Fibroblast of peridontal ligament (primary cell): ENCODE measurements at regions not wholly inside any gene's neighbourhood (a gene's known extent, or its start where the extent isn't known, plus 50 kb on each side); places are given as distances from the start of the nearest gene placed in this dataset.
A peak's percentile ranks its signal among the peaks of the same experiment; 100 is the strongest.

ENCODE experiments used
- DNase-seq: peaks from one replicate; pipeline ENCODE4 v3.0.0-alpha.2; 2010; ENCODE audit errors: extremely low read depth

DNA sequence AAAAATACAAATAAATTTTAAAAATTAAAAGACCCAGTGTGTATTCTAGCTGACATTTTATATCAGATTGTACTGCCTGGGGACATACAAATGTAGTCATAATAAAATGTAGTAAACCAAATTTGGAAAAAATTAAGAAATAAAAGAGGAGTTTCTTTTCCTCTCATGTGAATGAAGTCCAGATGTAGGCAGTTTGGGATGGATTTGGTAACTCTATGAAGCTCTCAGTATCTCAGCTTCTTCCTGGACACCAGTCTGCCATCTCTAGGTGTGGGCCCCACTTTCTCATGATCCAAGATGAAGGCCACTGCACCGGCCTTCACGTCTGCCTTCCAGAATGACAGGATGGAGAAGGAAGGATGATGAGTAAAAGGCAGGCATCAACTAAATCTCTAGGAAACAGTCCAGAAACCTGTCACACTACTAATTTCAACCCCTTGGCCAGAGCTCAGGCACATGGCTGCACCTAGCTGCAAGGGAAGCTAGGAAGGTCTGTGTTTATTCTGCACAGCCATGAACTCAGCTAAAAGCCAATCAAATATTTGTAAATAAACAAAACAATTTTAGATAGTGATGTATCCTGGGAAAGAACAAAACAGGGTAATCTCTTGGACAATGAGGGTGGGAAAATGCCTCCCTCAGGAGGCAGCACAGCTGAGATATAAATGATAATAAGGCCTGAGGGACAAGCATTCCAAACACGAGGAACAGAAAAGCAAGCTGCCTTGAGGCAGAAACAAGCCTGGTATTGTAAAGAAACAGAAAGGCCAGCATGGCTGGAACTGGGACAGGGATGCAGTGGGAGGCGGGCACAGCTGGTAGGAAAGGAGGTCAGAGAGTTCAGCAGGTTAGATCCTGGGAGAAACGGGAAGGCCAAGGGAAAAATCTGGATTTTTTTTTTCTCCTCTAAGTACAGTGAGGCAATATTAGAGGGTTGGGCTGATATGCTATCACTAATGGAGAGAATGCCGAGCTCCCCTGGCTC is 88.5 kb upstream of the PTPN1 start:
- DNase-seq, result peak; percentile 40

DNA sequence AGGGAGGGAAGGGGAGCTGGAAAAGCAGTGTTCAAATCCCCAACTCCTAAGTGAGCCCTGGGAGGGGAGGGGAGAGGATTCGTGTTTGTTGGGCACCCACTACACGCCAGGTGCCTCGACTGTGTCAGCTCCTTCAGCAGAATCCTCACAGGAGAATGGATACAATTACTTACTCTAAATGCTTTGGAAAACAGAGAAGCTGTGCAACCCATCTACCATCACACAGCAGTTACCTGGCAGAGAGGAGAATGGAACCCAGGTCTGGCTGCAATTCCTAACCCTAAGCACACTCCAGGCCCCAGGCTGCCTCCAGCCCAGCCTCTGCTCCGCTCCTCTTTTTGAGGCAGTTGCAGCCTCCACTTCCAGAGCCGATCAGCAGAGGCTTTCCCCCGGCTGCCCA is 86.4 kb upstream of the PTPN1 start:
- no peak for DNase-seq

- no peak for DNase-seq
These were observed 85.1 kb upstream of the PTPN1 start for GRCh38 chr20:50425076-50425475.

GRCh38 chr20:50426866-50427718 is 83.1 kb upstream of the PTPN1 start:
- no peak for DNase-seq

- no peak for DNase-seq
These were observed 82.5 kb upstream of the PTPN1 start for GRCh38 chr20:50427719-50428083.

GRCh38 chr20:50428097-50428828 is 81.9 kb upstream of the PTPN1 start:
- no peak for DNase-seq

DNA sequence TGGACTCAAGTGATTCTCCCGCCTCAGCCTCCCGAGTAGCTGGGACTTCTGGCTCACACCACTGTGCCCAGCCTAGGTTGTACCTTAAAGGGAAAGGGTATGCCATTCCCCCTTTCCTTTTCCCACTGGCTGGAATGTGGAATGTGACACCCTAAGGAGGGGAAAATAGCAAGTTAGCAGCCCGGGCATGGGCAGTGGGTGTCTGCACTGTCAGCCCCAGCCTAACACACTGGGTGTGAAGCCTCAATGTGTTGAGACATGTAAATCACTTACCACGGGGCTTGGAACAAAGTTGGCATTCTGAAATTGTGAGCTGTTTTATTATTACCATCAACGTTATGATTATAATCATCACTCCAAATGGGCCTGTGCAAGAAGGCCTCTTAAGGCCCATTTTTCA is 80.8 kb upstream of the PTPN1 start:
- DNase-seq, result no peak

DNA sequence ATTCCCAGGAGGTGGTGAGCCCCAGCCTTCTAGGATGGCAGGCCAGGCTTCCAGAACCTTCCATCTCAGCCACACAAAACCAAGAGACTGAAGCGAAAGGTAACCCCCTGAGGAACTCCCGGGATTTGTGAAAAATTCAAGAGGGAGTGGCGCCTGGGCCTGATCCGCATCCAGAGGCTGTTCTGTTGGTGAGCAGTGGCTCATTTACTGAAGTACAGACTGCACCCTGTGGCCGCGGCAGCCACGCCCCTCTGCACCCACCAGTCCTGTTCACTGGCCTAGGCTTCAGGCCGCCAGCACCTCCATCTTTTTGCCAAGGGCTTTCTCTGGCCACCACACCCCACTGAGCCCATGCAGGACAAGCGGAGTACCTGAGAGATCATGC is 79.1 kb upstream of the PTPN1 start:
- no peak for DNase-seq

GRCh38 chr20:50433001-50433761 is 77.0 kb upstream of the PTPN1 start:
- no peak for DNase-seq

DNA sequence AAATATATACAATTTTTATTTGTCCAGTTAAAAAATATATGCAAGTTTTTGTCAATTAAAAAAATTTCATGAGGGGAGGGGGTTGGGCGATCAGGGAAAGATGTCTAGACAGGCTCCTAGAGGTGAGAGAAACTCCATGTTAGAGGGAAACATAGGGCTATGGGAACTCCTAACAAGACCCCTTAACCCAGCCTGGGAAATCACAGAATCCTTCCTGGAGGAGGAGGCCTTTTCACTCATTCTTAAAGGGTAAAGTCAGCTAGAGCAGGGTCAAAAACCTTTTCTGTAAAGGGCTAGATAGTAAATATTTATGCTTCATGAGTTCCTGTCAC is 75.9 kb upstream of the PTPN1 start:
- DNase-seq, result no peak

GRCh38 chr20:50434653-50435396 is 75.4 kb upstream of the PTPN1 start:
- DNase-seq, result peak; percentile 87

GRCh38 chr20:50435397-50436051 is 74.7 kb upstream of the PTPN1 start:
- no peak for DNase-seq

GRCh38 chr20:50436052-50436656 is 74.0 kb upstream of the PTPN1 start:
- no peak for DNase-seq

DNA sequence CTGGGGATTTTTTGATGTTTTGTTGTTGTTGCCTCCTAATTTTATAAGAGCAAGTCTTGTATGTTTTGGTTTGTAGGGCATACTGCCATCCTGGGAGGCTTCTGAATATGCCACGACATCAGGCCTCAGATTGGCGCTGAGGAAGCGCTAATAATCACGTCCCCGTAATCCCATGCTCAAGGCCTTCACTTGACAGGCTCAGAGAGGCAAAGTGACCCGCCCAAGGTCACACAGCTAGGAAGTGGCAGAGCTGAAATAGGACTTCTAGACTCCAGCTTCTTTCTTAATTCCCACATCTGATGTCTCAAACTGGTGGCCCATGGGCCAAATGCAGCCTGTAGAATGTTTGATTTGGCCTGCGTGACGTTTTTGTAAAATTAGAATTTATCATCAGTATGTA is 73.5 kb upstream of the PTPN1 start:
- DNase-seq, result no peak

DNA sequence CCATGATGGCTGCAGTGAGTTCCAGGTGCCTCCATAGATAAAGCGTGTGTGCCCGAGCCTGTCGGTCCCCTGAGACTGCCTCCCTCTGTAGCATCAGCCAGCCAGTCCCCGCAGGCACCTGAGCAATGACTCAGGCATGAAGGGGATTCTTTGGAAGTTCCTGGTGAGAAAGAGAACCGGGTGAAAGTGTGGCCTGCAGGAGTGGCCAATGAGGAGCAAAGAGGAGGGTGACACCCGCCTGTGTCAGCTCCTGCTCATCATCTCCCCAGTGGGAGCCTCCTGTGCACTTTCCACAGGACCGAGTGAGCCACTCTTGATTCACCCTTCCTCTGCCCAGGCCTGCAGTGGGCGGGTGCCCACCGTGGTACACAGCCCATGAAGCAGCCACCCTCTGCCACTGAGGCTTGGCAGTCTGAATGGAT is 71.2 kb upstream of the PTPN1 start:
- DNase-seq, result peak; percentile 26

GRCh38 chr20:50439539-50440453 is 70.4 kb upstream of the PTPN1 start:
- no peak for DNase-seq

GRCh38 chr20:50442512-50442911 is 67.7 kb upstream of the PTPN1 start:
- DNase-seq, result peak; percentile 57

GRCh38 chr20:50445354-50446151 is 64.6 kb upstream of the PTPN1 start:
- DNase-seq, result no peak
